SH-SY5Y (cell line): ENCODE measurements at regions not wholly inside any gene's neighbourhood (a gene's known extent, or its start where the extent isn't known, plus 50 kb on each side); places are given as distances from the start of the nearest gene placed in this dataset.

Experiments used
- GATA2 ChIP-seq: IDR thresholded peaks from 2 replicates; pipeline ENCODE4 v1.6.1; 2011; ENCODE audit warnings: mild to moderate bottlenecking, low read depth, low read length
- GATA3 ChIP-seq: IDR thresholded peaks from 2 replicates; pipeline ENCODE4 v1.6.1; 2011; ENCODE audit warnings: low read depth, mild to moderate bottlenecking, low read length, moderate library complexity

- TF ChIP-seq GATA2 (no peak), GATA3 (no peak)
These were observed 302.5 kb upstream of the UGT8 start for GRCh38 chr4:114296126-114296525.
